ENCODE measurements at regions not wholly inside any gene's neighbourhood (a gene's known extent, or its start where the extent isn't known, plus 50 kb on each side); places are given as distances from the start of the nearest gene placed in this dataset.

DNA sequence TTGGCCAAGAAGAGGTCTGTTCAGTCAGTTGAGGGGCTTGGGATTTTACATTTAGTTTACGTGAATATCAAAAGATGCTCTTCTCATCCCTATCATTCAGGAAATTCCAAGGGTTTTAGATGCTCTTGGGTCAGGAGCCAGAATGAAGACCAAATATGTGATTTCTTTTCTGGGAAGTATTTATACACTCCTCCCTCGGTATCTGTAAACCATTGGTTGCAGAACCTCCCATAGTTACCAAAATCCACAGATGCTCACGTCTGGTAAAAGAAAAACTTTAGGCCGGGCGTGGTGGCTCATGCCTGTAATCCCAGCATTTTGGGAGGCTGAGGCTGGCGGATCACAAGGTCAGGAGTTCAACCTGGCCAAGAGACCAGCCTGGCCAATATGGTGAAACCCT lies 75.9 kb downstream of the TNFAIP2 start:
- H3K4me2 ChIP-seq (ENCODE audit: low read depth, low read length, poor library complexity, severe bottlenecking), result no peak overlapping the region
- H3K36me3 ChIP-seq (ENCODE audit: insufficient read depth, low read length), result no peaks in the 10 kb centered on the region
- no peak overlapping the region for H2AFZ ChIP-seq (ENCODE audit: low read length)
- no peak overlapping the region for H3K9ac ChIP-seq (ENCODE audit: low read depth, low read length, poor library complexity, severe bottlenecking)
- H3K4me3 ChIP-seq (ENCODE audit: low read length, poor library complexity, severe bottlenecking), result no peak overlapping the region
- H3F3A ChIP-seq (ENCODE audit: low read depth), result no peaks in the 10 kb centered on the region
- peaks cover 11% of the 10 kb centered on the region; the same call in 1 of the 2 replicates for H3K9me3 ChIP-seq (ENCODE audit: insufficient read depth, low read depth, low read length)
- no peaks in the 10 kb centered on the region for H3K4me1 ChIP-seq (ENCODE audit: insufficient read depth, low read length, poor library complexity, severe bottlenecking)
- no peaks in the 10 kb centered on the region for H3K9me2 ChIP-seq (replicated peaks; ENCODE audit: low read depth, low read length)
- TF ChIP-seq, protein P1, sequence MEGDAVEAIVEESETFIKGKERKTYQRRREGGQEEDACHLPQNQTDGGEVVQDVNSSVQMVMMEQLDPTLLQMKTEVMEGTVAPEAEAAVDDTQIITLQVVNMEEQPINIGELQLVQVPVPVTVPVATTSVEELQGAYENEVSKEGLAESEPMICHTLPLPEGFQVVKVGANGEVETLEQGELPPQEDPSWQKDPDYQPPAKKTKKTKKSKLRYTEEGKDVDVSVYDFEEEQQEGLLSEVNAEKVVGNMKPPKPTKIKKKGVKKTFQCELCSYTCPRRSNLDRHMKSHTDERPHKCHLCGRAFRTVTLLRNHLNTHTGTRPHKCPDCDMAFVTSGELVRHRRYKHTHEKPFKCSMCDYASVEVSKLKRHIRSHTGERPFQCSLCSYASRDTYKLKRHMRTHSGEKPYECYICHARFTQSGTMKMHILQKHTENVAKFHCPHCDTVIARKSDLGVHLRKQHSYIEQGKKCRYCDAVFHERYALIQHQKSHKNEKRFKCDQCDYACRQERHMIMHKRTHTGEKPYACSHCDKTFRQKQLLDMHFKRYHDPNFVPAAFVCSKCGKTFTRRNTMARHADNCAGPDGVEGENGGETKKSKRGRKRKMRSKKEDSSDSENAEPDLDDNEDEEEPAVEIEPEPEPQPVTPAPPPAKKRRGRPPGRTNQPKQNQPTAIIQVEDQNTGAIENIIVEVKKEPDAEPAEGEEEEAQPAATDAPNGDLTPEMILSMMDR (conservative IDR thresholded peaks at IDR 0.05; ENCODE audit: low read length), result no peak
- TF ChIP-seq EZH2phosphoT487 (IDR thresholded peaks at IDR 0.05; ENCODE audit: borderline replicate concordance), result no peak
- no peaks in the 10 kb centered on the region for H3K79me2 ChIP-seq (ENCODE audit: insufficient read depth, low read length)
- no peaks in the 10 kb centered on the region for H3K27me3 ChIP-seq (ENCODE audit: insufficient read depth, low read length, poor library complexity, severe bottlenecking)
- H4K20me1 ChIP-seq (ENCODE audit: insufficient read depth, low read length, poor library complexity, severe bottlenecking), result no peaks in the 10 kb centered on the region

DNA sequence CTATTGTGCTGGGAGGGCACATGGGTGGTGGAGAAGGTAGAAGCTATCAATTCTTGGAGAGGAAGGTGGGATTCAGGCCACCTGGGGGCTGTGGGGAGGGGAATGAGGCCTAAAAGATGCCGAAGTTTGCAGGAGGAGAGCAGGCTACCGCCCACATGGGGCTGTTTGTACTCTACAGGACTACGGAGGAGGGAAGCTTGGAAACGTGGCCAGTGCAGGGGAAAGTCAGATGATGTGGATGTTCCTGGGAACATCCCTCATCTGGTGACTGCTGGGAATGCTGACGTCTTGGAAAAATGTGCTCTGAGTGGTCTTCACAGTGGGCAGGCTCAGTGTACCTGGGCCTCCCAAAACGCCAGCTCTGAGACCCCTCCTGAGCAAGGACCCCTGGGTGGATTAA lies 78.5 kb downstream of the TNFAIP2 start:
- Histone ChIP-seq H3K9me2 (replicated peaks; ENCODE audit: low read depth, low read length) (no peaks in the 10 kb centered on the region), H3F3A (ENCODE audit: low read depth) (no peaks in the 10 kb centered on the region), H3K4me3 (ENCODE audit: low read length, poor library complexity, severe bottlenecking) (no peak overlapping the region), H3K36me3 (ENCODE audit: insufficient read depth, low read length) (no peaks in the 10 kb centered on the region), H3K79me2 (ENCODE audit: insufficient read depth, low read length) (no peaks in the 10 kb centered on the region), H3K27me3 (ENCODE audit: insufficient read depth, low read length, poor library complexity, severe bottlenecking) (no peaks in the 10 kb centered on the region), H2AFZ (ENCODE audit: low read length) (no peak overlapping the region), H3K9ac (ENCODE audit: low read depth, low read length, poor library complexity, severe bottlenecking) (no peak overlapping the region), H3K4me2 (ENCODE audit: low read depth, low read length, poor library complexity, severe bottlenecking) (no peak overlapping the region), H3K9me3 (ENCODE audit: insufficient read depth, low read depth, low read length) (peaks cover 22% of the 10 kb centered on the region; the same call in 1 of the 2 replicates), H4K20me1 (ENCODE audit: insufficient read depth, low read length, poor library complexity, severe bottlenecking) (no peaks in the 10 kb centered on the region), H3K4me1 (ENCODE audit: insufficient read depth, low read length, poor library complexity, severe bottlenecking) (no peaks in the 10 kb centered on the region)
- no peak for TF ChIP-seq EZH2phosphoT487 (IDR thresholded peaks at IDR 0.05; ENCODE audit: borderline replicate concordance)

DNA sequence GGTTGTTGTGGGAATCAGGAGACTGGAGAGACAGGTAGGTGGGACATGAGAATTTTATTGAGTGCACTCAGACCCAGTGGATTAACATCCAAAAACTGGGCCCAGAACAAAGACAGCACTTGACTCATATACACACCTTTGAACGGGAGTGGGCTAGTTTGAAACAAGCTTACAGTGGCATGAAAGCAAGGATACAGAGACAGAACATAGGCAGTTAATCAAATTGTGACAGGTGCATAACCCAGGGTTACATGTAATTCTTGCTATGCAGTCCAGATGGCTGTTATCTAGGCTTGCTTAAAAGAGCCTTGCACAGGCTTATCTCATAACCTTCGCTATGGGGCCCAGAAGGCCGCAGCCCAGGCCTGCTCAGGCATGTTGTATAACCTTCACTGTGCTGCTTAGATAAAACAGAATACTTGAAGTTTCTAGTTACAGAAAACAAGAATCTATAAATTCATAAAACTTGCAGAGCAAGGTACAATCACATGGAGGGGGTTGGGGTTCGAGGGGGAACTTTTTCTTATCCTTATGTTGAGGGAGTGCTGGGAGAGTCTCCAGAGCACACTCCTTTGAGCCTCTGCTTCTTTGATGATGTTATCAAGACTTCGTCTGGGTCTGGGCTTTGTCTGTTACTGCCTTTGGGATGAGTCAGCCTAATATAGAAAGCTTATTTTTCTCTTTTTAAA lies 81.7 kb downstream of the TNFAIP2 start:
- no peaks in the 10 kb centered on the region for H4K20me1 ChIP-seq (ENCODE audit: insufficient read depth, low read length, poor library complexity, severe bottlenecking)
- H3K27me3 ChIP-seq (ENCODE audit: insufficient read depth, low read length, poor library complexity, severe bottlenecking), result no peaks in the 10 kb centered on the region
- H3F3A ChIP-seq (ENCODE audit: low read depth), result no peaks in the 10 kb centered on the region
- H3K4me1 ChIP-seq (ENCODE audit: insufficient read depth, low read length, poor library complexity, severe bottlenecking), result no peaks in the 10 kb centered on the region
- TF ChIP-seq EZH2phosphoT487 (IDR thresholded peaks at IDR 0.05; ENCODE audit: borderline replicate concordance), result no peak
- TF ChIP-seq, protein P1 (conservative IDR thresholded peaks at IDR 0.05; ENCODE audit: low read length), result no peak
- no peak overlapping the region for H3K4me2 ChIP-seq (ENCODE audit: low read depth, low read length, poor library complexity, severe bottlenecking)
- no peaks in the 10 kb centered on the region for H3K36me3 ChIP-seq (ENCODE audit: insufficient read depth, low read length)
- H3K9ac ChIP-seq (ENCODE audit: low read depth, low read length, poor library complexity, severe bottlenecking), result no peak overlapping the region
- peaks cover 22% of the 10 kb centered on the region; the same call in 1 of the 2 replicates for H3K9me3 ChIP-seq (ENCODE audit: insufficient read depth, low read depth, low read length)
- H3K79me2 ChIP-seq (ENCODE audit: insufficient read depth, low read length), result no peaks in the 10 kb centered on the region
- no peak overlapping the region for H2AFZ ChIP-seq (ENCODE audit: low read length)
- no peak overlapping the region for H3K4me3 ChIP-seq (ENCODE audit: low read length, poor library complexity, severe bottlenecking)
- H3K9me2 ChIP-seq (replicated peaks; ENCODE audit: low read depth, low read length), result no peaks in the 10 kb centered on the region

DNA sequence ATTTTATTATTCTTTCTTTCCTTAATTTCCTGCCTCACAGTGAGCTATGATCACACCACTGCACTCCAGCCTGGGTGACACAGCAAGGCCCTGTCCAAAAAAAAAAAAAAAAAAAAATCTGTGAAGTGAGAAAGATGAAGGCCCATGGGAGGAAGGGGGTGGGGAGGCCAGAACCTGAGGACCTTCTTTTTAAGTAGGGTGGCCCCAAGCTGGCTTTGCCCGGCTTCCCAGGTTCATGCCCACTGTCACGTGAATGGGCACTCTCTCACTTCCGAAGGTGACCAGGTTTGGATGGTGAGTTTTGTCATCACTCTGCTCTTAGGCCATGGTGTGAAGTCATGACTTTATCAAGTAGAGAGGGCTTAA lies 82.3 kb downstream of the TNFAIP2 start:
- Histone ChIP-seq H3F3A (ENCODE audit: low read depth) (no peaks in the 10 kb centered on the region), H3K36me3 (ENCODE audit: insufficient read depth, low read length) (no peaks in the 10 kb centered on the region), H3K79me2 (ENCODE audit: insufficient read depth, low read length) (no peaks in the 10 kb centered on the region), H3K4me2 (ENCODE audit: low read depth, low read length, poor library complexity, severe bottlenecking) (no peak overlapping the region), H3K4me1 (ENCODE audit: insufficient read depth, low read length, poor library complexity, severe bottlenecking) (no peaks in the 10 kb centered on the region), H3K4me3 (ENCODE audit: low read length, poor library complexity, severe bottlenecking) (no peak overlapping the region), H4K20me1 (ENCODE audit: insufficient read depth, low read length, poor library complexity, severe bottlenecking) (no peaks in the 10 kb centered on the region), H3K9me2 (replicated peaks; ENCODE audit: low read depth, low read length) (no peaks in the 10 kb centered on the region), H3K27me3 (ENCODE audit: insufficient read depth, low read length, poor library complexity, severe bottlenecking) (no peaks in the 10 kb centered on the region), H3K9ac (ENCODE audit: low read depth, low read length, poor library complexity, severe bottlenecking) (no peak overlapping the region), H3K9me3 (ENCODE audit: insufficient read depth, low read depth, low read length) (peaks cover 22% of the 10 kb centered on the region; the same call in 1 of the 2 replicates), H2AFZ (ENCODE audit: low read length) (no peak overlapping the region)
- TF ChIP-seq, protein P1 (conservative IDR thresholded peaks at IDR 0.05; ENCODE audit: low read length), result no peak
